SK-N-MC (cell line): ENCODE measurements at regions not wholly inside any gene's neighbourhood (a gene's known extent, or its start where the extent isn't known, plus 50 kb on each side); places are given as distances from the start of the nearest gene placed in this dataset.

Source experiments
- EZH2 ChIP-seq: fragments of 200-600 bp; sonication (generic); IDR thresholded peaks from one replicate; pipeline ENCODE4 v1.6.1; 2017; ENCODE audit warnings: antibody characterized with exemption
- FOXP2 ChIP-seq: optimal IDR thresholded peaks from 2 replicates; pipeline ENCODE3; 2011; ENCODE audit warnings: mild to moderate bottlenecking, moderate library complexity; ENCODE audit not compliant: insufficient read depth; ENCODE audit errors: extremely low read length, control extremely low read depth
- POLR2AphosphoS5 ChIP-seq: IDR thresholded peaks from 2 replicates; pipeline ENCODE4 v1.6.1; 2012; ENCODE audit warnings: mild to moderate bottlenecking, low read depth, low read length, borderline replicate concordance

DNA sequence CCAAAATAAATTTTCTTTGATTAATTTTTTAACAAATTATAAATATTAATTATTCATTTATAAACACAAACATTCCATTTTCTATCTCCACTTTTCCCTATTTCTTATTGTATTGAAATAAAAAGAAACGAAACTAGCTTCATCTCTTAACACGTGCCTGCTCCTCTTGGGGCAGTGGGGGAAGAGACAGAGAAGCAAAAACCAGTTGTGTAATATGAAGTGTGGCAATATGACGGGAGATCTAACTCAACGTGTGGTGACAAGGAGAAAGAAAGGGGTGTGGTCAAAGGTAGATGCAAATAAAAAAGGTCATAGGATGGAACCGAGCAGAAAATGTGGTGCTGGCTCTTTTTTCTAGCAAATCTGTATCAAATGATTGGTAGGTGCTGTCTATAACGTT lies 106.9 kb upstream of the SLC8A1 start:
- TF ChIP-seq EZH2 (no peak), POLR2AphosphoS5 (no peak), FOXP2 (no peak)
